SK-MEL-5 (cell line): ENCODE measurements at regions not wholly inside any gene's neighbourhood (a gene's known extent, or its start where the extent isn't known, plus 50 kb on each side); places are given as distances from the start of the nearest gene placed in this dataset.
"Not testable (repeated sequence)": the region's sequence is repeated elsewhere in the genome, so short reads cannot be mapped to it uniquely, and the experiment has no call there.

ENCODE experiments used
- DNase-seq: peaks from one replicate; pipeline ENCODE4 v3.0.0-alpha.2; 2016; ENCODE audit warnings: low read depth, low spot score
- in situ Hi-C: cut with HindIII; loops from 2 replicates; pipeline ENCODE4 v1.10.0; 2016; ENCODE audit warnings: low sequenced_read_pairs, high pct_unique_total_duplicates, low pct_unique_long_range_greater_than_20kb

- DNase-seq, result no peak
- in situ Hi-C loops, result no loop called here
Observed at GRCh38 chr13:76285463-76285862, 600.7 kb downstream of the KCTD12 start.

GRCh38 chr13:76279766-76280165 is 606.4 kb downstream of the KCTD12 start:
- in situ Hi-C loops, result not testable (repeated sequence)

GRCh38 chr13:76271728-76272232 is 614.4 kb downstream of the KCTD12 start:
- in situ Hi-C loops, result no loop called here
- DNase-seq, result no peak

More at GRCh38 chr13:76279766-76280165, 606.4 kb downstream of the KCTD12 start:
- not testable (repeated sequence) for DNase-seq

GRCh38 chr13:76268307-76268706 is 617.9 kb downstream of the KCTD12 start:
- in situ Hi-C loops, DNase-seq: not testable (repeated sequence)

GRCh38 chr13:76267216-76267615 is 619.0 kb downstream of the KCTD12 start:
- no peak for DNase-seq
- in situ Hi-C loops, result no loop called here

GRCh38 chr13:76266561-76266960 is 619.6 kb downstream of the KCTD12 start:
- DNase-seq, result no peak
- in situ Hi-C loops, result no loop called here

GRCh38 chr13:76250211-76250610 is 614.1 kb downstream of the LMO7 start:
- DNase-seq, result no peak
- in situ Hi-C loops, result no loop called here

GRCh38 chr13:76245920-76246319 is 609.8 kb downstream of the LMO7 start:
- no peak for DNase-seq
- in situ Hi-C loops, result no loop called here

- in situ Hi-C loops, result no loop called here
- DNase-seq, result peak; percentile 37
Observed at GRCh38 chr13:76245211-76245610, 609.1 kb downstream of the LMO7 start.

- in situ Hi-C loops, DNase-seq: not testable (repeated sequence)
Observed at GRCh38 chr13:76243120-76243519, 607.0 kb downstream of the LMO7 start.

- DNase-seq, result no peak
- in situ Hi-C loops, result no loop called here
Observed at GRCh38 chr13:76239031-76239680, 603.0 kb downstream of the LMO7 start.

GRCh38 chr13:76231522-76232167 is 595.5 kb downstream of the LMO7 start:
- DNase-seq, result no peak
- in situ Hi-C loops, result no loop called here

GRCh38 chr13:76229281-76229680 is 593.2 kb downstream of the LMO7 start:
- in situ Hi-C loops, result no loop called here
- no peak for DNase-seq

GRCh38 chr13:76226941-76227340 is 590.8 kb downstream of the LMO7 start:
- no peak for DNase-seq
- in situ Hi-C loops, result no loop called here

GRCh38 chr13:76225815-76226489 is 589.8 kb downstream of the LMO7 start:
- in situ Hi-C loops, result no loop called here

GRCh38 chr13:76223999-76224398 is 587.9 kb downstream of the LMO7 start:
- no peak for DNase-seq
- in situ Hi-C loops, result no loop called here

More at GRCh38 chr13:76225815-76226489, 589.8 kb downstream of the LMO7 start:
- peak; percentile 60 for DNase-seq

GRCh38 chr13:76223565-76223964 is 587.4 kb downstream of the LMO7 start:
- in situ Hi-C loops, result no loop called here

GRCh38 chr13:76222511-76222910 is 586.4 kb downstream of the LMO7 start:
- in situ Hi-C loops, result no loop called here
- peak; percentile 81 for DNase-seq

More at GRCh38 chr13:76223565-76223964, 587.4 kb downstream of the LMO7 start:
- peak; percentile 30 for DNase-seq
